ENCODE measurements at regions not wholly inside any gene's neighbourhood (a gene's known extent, or its start where the extent isn't known, plus 50 kb on each side); places are given as distances from the start of the nearest gene placed in this dataset.

GRCh38 chr3:94241986-94242385, 179.1 kb downstream of the NSUN3 start:
- intact Hi-C loops (cut with DNase I), result no loop called here
- no peak overlapping the region for H3K4me3 ChIP-seq (replicated peaks in 1 of 3)
- H3K36me3 ChIP-seq, result no peaks in the 10 kb centered on the region
- TF ChIP-seq POLR2A (IDR thresholded peaks at IDR 0.05) (no peak), CTCF (IDR thresholded peaks at IDR 0.05) (no peak)
- DNase-seq, result no peak
- no peaks in the 10 kb centered on the region for H3K9me3 ChIP-seq
- no peaks in the 10 kb centered on the region for H3K27me3 ChIP-seq
- 71 to 86% methylated on average over 3 of the region's 3 CpGs for WGBS, 2 donors
- no peaks in the 10 kb centered on the region for H3K4me1 ChIP-seq
- H3K27ac ChIP-seq, result no peak overlapping the region

GRCh38 chr3:94246171-94246570, 183.3 kb downstream of the NSUN3 start:
- H3K27ac ChIP-seq, result no peak overlapping the region
- no peak overlapping the region for H3K4me3 ChIP-seq (replicated peaks in 1 of 3)
- H3K27me3 ChIP-seq, result no peaks in the 10 kb centered on the region
- no peak for DNase-seq
- no peaks in the 10 kb centered on the region for H3K4me1 ChIP-seq
- TF ChIP-seq POLR2A (IDR thresholded peaks at IDR 0.05), result no peak
- TF ChIP-seq CTCF (IDR thresholded peaks at IDR 0.05), result no peak
- intact Hi-C loops (cut with DNase I), result no loop called here
- no peaks in the 10 kb centered on the region for H3K36me3 ChIP-seq
- 54 to 61% methylated on average over 4 of the region's 4 CpGs for WGBS, 2 donors
- no peaks in the 10 kb centered on the region for H3K9me3 ChIP-seq

GRCh38 chr3:94248042-94248441, 185.2 kb downstream of the NSUN3 start:
- H3K9me3 ChIP-seq, result no peaks in the 10 kb centered on the region
- intact Hi-C loops (cut with DNase I), result no loop called here
- H3K4me3 ChIP-seq (replicated peaks in 1 of 3), result no peak overlapping the region
- 60 to 68% methylated on average over 1 of the region's 1 CpG for WGBS, 2 donors
- DNase-seq, result no peak
- TF ChIP-seq CTCF (IDR thresholded peaks at IDR 0.05) (no peak), POLR2A (IDR thresholded peaks at IDR 0.05) (no peak)
- H3K27me3 ChIP-seq, result no peaks in the 10 kb centered on the region
- no peak overlapping the region for H3K27ac ChIP-seq
- H3K36me3 ChIP-seq, result no peaks in the 10 kb centered on the region
- H3K4me1 ChIP-seq, result no peaks in the 10 kb centered on the region

- H3K4me3 ChIP-seq (replicated peaks in 1 of 3), result no peak overlapping the region
- peak; percentile 50 to 76 for DNase-seq
- TF ChIP-seq CTCF (IDR thresholded peaks at IDR 0.05) (peak; percentile 39 to 80 (median 58)), POLR2A (IDR thresholded peaks at IDR 0.05) (no peak)
- no peaks in the 10 kb centered on the region for H3K9me3 ChIP-seq
- no peak overlapping the region for H3K27ac ChIP-seq
- intact Hi-C loops (cut with DNase I), result no loop called here
- H3K27me3 ChIP-seq, result no peaks in the 10 kb centered on the region
- H3K36me3 ChIP-seq, result no peaks in the 10 kb centered on the region
- WGBS, 2 donors, result 30 to 41% methylated on average over 5 of the region's 5 CpGs
- no peaks in the 10 kb centered on the region for H3K4me1 ChIP-seq
Measured at GRCh38 chr3:94249491-94250079, 186.7 kb downstream of the NSUN3 start.

DNA sequence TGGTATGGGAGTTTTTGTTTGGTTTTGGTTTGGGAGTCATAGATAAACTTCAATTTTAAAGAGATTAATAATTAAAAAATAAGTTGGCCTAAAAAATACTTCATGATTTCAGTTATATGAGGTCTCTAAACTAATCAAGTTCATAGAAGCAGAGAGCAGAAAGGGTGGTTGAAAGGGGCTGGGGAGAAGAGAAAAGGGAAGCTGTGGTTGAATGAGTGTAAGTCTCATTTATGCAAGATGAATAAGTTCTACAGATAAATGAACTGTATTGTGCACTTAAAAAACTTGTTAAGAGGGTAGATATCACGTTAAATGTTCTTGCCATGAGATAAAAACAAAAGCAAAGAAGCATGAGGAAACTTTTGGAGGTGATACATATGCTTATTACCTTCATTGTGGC, 188.7 kb downstream of the NSUN3 start:
- WGBS, 2 donors, result 68 to 70% methylated on average over 1 of the region's 1 CpG
- Histone ChIP-seq H3K27me3 (no peaks in the 10 kb centered on the region), H3K4me1 (no peaks in the 10 kb centered on the region), H3K4me3 (replicated peaks in 1 of 3) (no peak overlapping the region), H3K36me3 (no peaks in the 10 kb centered on the region), H3K27ac (no peak overlapping the region), H3K9me3 (no peaks in the 10 kb centered on the region)
- intact Hi-C loops (cut with DNase I), result no loop called here
- TF ChIP-seq CTCF (IDR thresholded peaks at IDR 0.05) (no peak), POLR2A (IDR thresholded peaks at IDR 0.05) (no peak)
- no peak for DNase-seq
